IMR-90 (cell line): ENCODE measurements at regions not wholly inside any gene's neighbourhood (a gene's known extent, or its start where the extent isn't known, plus 50 kb on each side); places are given as distances from the start of the nearest gene placed in this dataset.

Experiments
- ATAC-seq: fragments of 200-7000 bp; cut with Tn5 transposase; 2 replicates; pipeline ENCODE4 v1.9.1; 2020; ENCODE audit warnings: low read depth, mild to moderate bottlenecking, moderate library complexity
- BruUV-seq: library from RNA; stranded (reverse); fragments of 400-500 nt; replicated peaks from 2 replicates; lab custom pipeline; 2021; lab: Mats Ljungman, UMichigan
- CTCF ChIA-PET: fragments of 300-600 bp; formaldehyde crosslinking; extraction: SDS; loops from one replicate; lab custom pipeline; 2021; ENCODE audit warnings: antibody characterized with exemption; lab: Yijun Ruan, JAX
- POLR2A ChIA-PET: fragments of 300-600 bp; sonication (Branson Sonifier 250); formaldehyde crosslinking; loops from one replicate; lab custom pipeline; 2022; ENCODE audit warnings: antibody characterized with exemption; ENCODE audit not compliant: unreplicated experiment; lab: Charles Lee
- DNase-seq: peaks from one replicate; pipeline ENCODE4 v3.0.0; 2013
- H2AFZ ChIP-seq: replicated peaks from 2 replicates; pipeline ENCODE3; 2013; ENCODE audit warnings: low read length, mild to moderate bottlenecking; ENCODE audit not compliant: poor library complexity
- H2AK5ac ChIP-seq: 2 replicates; pipeline ENCODE4 v1.6.1; 2013; ENCODE audit warnings: low read depth, low read length, inconsistent platforms
- H2AK9ac ChIP-seq: replicated peaks from 2 replicates; pipeline ENCODE3; 2013; ENCODE audit warnings: mild to moderate bottlenecking, low read depth, low read length, moderate library complexity; ENCODE audit not compliant: poor library complexity
- H2BK120ac ChIP-seq: 2 replicates; pipeline ENCODE4 v1.6.1; 2013; ENCODE audit warnings: low read depth, low read length, inconsistent platforms
- H2BK15ac ChIP-seq: 3 replicates; pipeline ENCODE4 v1.6.1; 2013; ENCODE audit warnings: low read depth, low read length, inconsistent platforms
- H2BK20ac ChIP-seq: 2 replicates; pipeline ENCODE4 v1.6.1; 2013; ENCODE audit warnings: low read depth, mild to moderate bottlenecking, inconsistent platforms, low read length, moderate library complexity
- H2BK5ac ChIP-seq: 2 replicates; pipeline ENCODE4 v1.6.1; 2013; ENCODE audit warnings: mild to moderate bottlenecking, low read depth, low read length, inconsistent platforms; ENCODE audit not compliant: poor library complexity, severe bottlenecking
- H3K14ac ChIP-seq: replicated peaks from 2 replicates; pipeline ENCODE4 v1.6.1; 2013; ENCODE audit warnings: low read depth, low read length, inconsistent platforms
- H3K18ac ChIP-seq: 2 replicates; pipeline ENCODE4 v1.6.1; 2013; ENCODE audit warnings: low read depth, low read length, control low read depth
- H3K23ac ChIP-seq: 2 replicates; pipeline ENCODE4 v1.6.1; 2013; ENCODE audit warnings: low read depth, low read length, inconsistent platforms
- H3K27ac ChIP-seq: 2 replicates; pipeline ENCODE4 v1.5.1; 2013; ENCODE audit warnings: mild to moderate bottlenecking, control low read depth, low read length; ENCODE audit not compliant: insufficient read depth
- H3K27me3 ChIP-seq: 2 replicates; pipeline ENCODE4 v1.6.1; 2013; ENCODE audit warnings: low read length; ENCODE audit not compliant: control insufficient read depth, insufficient read depth
- H3K36me3 ChIP-seq: 2 replicates; pipeline ENCODE4 v1.6.1; 2013; ENCODE audit warnings: low read length, mixed read lengths; ENCODE audit not compliant: control insufficient read depth, insufficient read depth
- H3K4ac ChIP-seq: 2 replicates; pipeline ENCODE4 v1.6.1; 2013; ENCODE audit warnings: low read depth, low read length, inconsistent platforms
- H3K4me1 ChIP-seq: 2 replicates; pipeline ENCODE4 v1.6.1; 2013; ENCODE audit warnings: low read length, mixed read lengths; ENCODE audit not compliant: control insufficient read depth, insufficient read depth
- H3K4me2 ChIP-seq: 2 replicates; pipeline ENCODE4 v1.6.1; 2013; ENCODE audit warnings: low read depth, mild to moderate bottlenecking, control low read depth, low read length, moderate library complexity
- H3K4me3 ChIP-seq: 2 replicates; pipeline ENCODE4 v1.5.1; 2013; ENCODE audit warnings: low read depth, mild to moderate bottlenecking, control low read depth, low read length, moderate library complexity; ENCODE audit not compliant: insufficient read depth
- H3K56ac ChIP-seq: 2 replicates; pipeline ENCODE4 v1.6.1; 2013; ENCODE audit warnings: low read length, inconsistent platforms; ENCODE audit not compliant: insufficient read depth; ENCODE audit errors: extremely low read depth
- H3K79me1 ChIP-seq, 2 experiments: 2 replicates each; pipeline ENCODE4 v1.6.1; 2013; ENCODE audit warnings: low read length in 2 of 2, inconsistent platforms in 1 of 2, low read depth in 1 of 2
- H3K9ac ChIP-seq: 2 replicates; pipeline ENCODE4 v1.6.1; 2013; ENCODE audit warnings: low read depth, low read length, control low read depth
- H3K9me1 ChIP-seq: 2 replicates; pipeline ENCODE4 v1.6.1; 2013; ENCODE audit warnings: low read length, inconsistent platforms; ENCODE audit not compliant: insufficient read depth
- H3K9me3 ChIP-seq: 2 replicates; pipeline ENCODE4 v1.6.1; 2013; ENCODE audit warnings: low read length; ENCODE audit not compliant: control insufficient read depth, insufficient read depth
- H4K20me1 ChIP-seq: 2 replicates; pipeline ENCODE4 v1.6.1; 2013; ENCODE audit warnings: low read length, inconsistent platforms; ENCODE audit not compliant: insufficient read depth
- H4K5ac ChIP-seq: 2 replicates; pipeline ENCODE4 v1.6.1; 2013; ENCODE audit warnings: mild to moderate bottlenecking, low read depth, low read length, control low read depth
- H4K8ac ChIP-seq, 2 experiments: 2 replicates each; pipeline ENCODE4 v1.6.1; 2013; ENCODE audit warnings: low read depth in 2 of 2, low read length in 2 of 2, control low read depth in 1 of 2, inconsistent platforms in 1 of 2
- H4K91ac ChIP-seq: 2 replicates; pipeline ENCODE4 v1.6.1; 2013; ENCODE audit warnings: low read depth, low read length, inconsistent platforms; ENCODE audit not compliant: insufficient read depth
- BHLHE40 ChIP-seq: fragments of 150-350 bp; IDR thresholded peaks from 2 replicates; pipeline ENCODE4 v1.6.1; 2016; ENCODE audit warnings: mild to moderate bottlenecking, low read depth, low read length
- CEBPB ChIP-seq: IDR thresholded peaks from 2 replicates; pipeline ENCODE4 v1.6.1; 2012; ENCODE audit warnings: low read depth, low read length, improper control_type of control experiment
- CHD1 ChIP-seq: IDR thresholded peaks from 2 replicates; pipeline ENCODE4 v1.6.1; 2012; ENCODE audit warnings: low read depth, low read length, improper control_type of control experiment
- CTCF ChIP-seq: conservative IDR thresholded peaks from 2 replicates; pipeline ENCODE4 v1.5.1; 2012; ENCODE audit warnings: mild to moderate bottlenecking, low read depth, low read length, improper control_type of control experiment
- ELK1 ChIP-seq: fragments of 150-350 bp; IDR thresholded peaks from 2 replicates; pipeline ENCODE4 v1.6.1; 2016; ENCODE audit warnings: low read depth, mild to moderate bottlenecking, low read length, moderate library complexity, borderline replicate concordance
- FOS ChIP-seq: fragments of 150-350 bp; IDR thresholded peaks from 2 replicates; pipeline ENCODE4 v1.6.1; 2016; ENCODE audit warnings: low read depth, low read length
- MAFK ChIP-seq: IDR thresholded peaks from 2 replicates; pipeline ENCODE4 v1.6.1; 2012; ENCODE audit warnings: low read depth, low read length, improper control_type of control experiment
- MAZ ChIP-seq: IDR thresholded peaks from 2 replicates; pipeline ENCODE4 v1.6.1; 2012; ENCODE audit warnings: low read depth, mild to moderate bottlenecking, low read length, improper control_type of control experiment, moderate library complexity, borderline replicate concordance
- MXI1 ChIP-seq: IDR thresholded peaks from 2 replicates; pipeline ENCODE4 v1.6.1; 2012; ENCODE audit warnings: low read depth, mild to moderate bottlenecking, low read length, moderate library complexity, borderline replicate concordance
- NFE2L2 ChIP-seq: fragments of 150-350 bp; IDR thresholded peaks from 2 replicates; pipeline ENCODE4 v1.6.1; 2016; ENCODE audit warnings: low read depth, mild to moderate bottlenecking, low read length
- POLR2A ChIP-seq: IDR thresholded peaks from 2 replicates; pipeline ENCODE4 v1.6.1; 2012; ENCODE audit warnings: mild to moderate bottlenecking, low read depth, low read length
- RAD21 ChIP-seq: IDR thresholded peaks from 2 replicates; pipeline ENCODE4 v1.6.1; 2012; ENCODE audit warnings: low read length, improper control_type of control experiment
- RCOR1 ChIP-seq: IDR thresholded peaks from 2 replicates; pipeline ENCODE4 v1.6.1; 2012; ENCODE audit warnings: mild to moderate bottlenecking, low read length, improper control_type of control experiment; ENCODE audit not compliant: insufficient replicate concordance
- RFX5 ChIP-seq: IDR thresholded peaks from 2 replicates; pipeline ENCODE4 v1.8.0; 2012; ENCODE audit warnings: low read depth, mild to moderate bottlenecking, low read length, moderate library complexity
- SMC3 ChIP-seq: fragments of 150-350 bp; IDR thresholded peaks from 2 replicates; pipeline ENCODE4 v1.6.1; 2016; ENCODE audit warnings: low read depth, mild to moderate bottlenecking, antibody characterized with exemption, low read length, moderate library complexity
- USF2 ChIP-seq: fragments of 150-350 bp; IDR thresholded peaks from 2 replicates; pipeline ENCODE4 v1.6.1; 2017; ENCODE audit warnings: mild to moderate bottlenecking, antibody characterized with exemption, low read length, low read depth
- WGBS, 2 experiments: methylation state at CpG; one replicate each; pipeline versions ENCODE4 v1.1.5 to v1.1.7; 2013; ENCODE audit warnings: missing lambda C conversion rate in 2 of 2; ENCODE audit not compliant: insufficient read length in 1 of 2; ENCODE audit errors: extremely low coverage in 2 of 2; 5-methylcytosine and 5-hydroxymethylcytosine counted together
- dilution Hi-C: fragments of 300-500 bp; cut with HindIII; formaldehyde crosslinking; loops from one replicate; pipeline ENCODE4 v1.14.3; 2018; ENCODE audit warnings: low sequenced_read_pairs; ENCODE audit not compliant: unreplicated experiment
- in situ Hi-C: fragments of 300-500 bp; cut with MboI; formaldehyde crosslinking; loops from 3 replicates; pipeline ENCODE4 v1.14.3; 2019; ENCODE audit warnings: low sequenced_read_pairs, inconsistent platforms, mixed read lengths
- intact Hi-C: fragments of 100-400 bp; cut with micrococcal nuclease; formaldehyde crosslinking; loops from 2 replicates; pipeline ENCODE4 v1.10.0; 2022

GRCh38 chr5:152511531-152512132 is 106.6 kb upstream of the NMUR2 start:
- Histone ChIP-seq H2AK5ac (no peak overlapping the region), H3K36me3 (no peaks in the 10 kb centered on the region), H4K20me1 (no peaks in the 10 kb centered on the region), H3K56ac (no peak overlapping the region), H3K4me3 (no peak overlapping the region), H2BK5ac (no peak overlapping the region), H3K27ac (no peak overlapping the region), H4K5ac (no peak overlapping the region), H4K8ac (no peak overlapping the region), H4K91ac (no peak overlapping the region), H3K4me1 (no peaks in the 10 kb centered on the region), H2AFZ (no peak overlapping the region), H3K9ac (no peak overlapping the region), H3K9me3 (no peaks in the 10 kb centered on the region), H3K4me2 (no peak overlapping the region), H3K18ac (no peak overlapping the region), H3K9me1 (no peaks in the 10 kb centered on the region), H2BK20ac (no peak overlapping the region), H3K79me1 (no peaks in the 10 kb centered on the region), H3K27me3 (no peaks in the 10 kb centered on the region), H3K23ac (no peak overlapping the region), H2BK15ac (no peak overlapping the region), H3K14ac (no peak overlapping the region), H2BK120ac (no peak overlapping the region), H2AK9ac (no peak overlapping the region), H3K4ac (no peak overlapping the region)
- in situ Hi-C loops (no loop called here), dilution Hi-C loops (no loop called here), intact Hi-C loops (no loop called here)
- DNase-seq (no peak), ATAC-seq (no peak)
- 0% methylated on average over 1 of the region's 7 CpGs; no CpG with 5 or more reads in 1 of the 2 experiments for WGBS, 2 experiments
- CTCF ChIA-PET, result no interaction called here
- no peak for TF ChIP-seq MAFK
- TF ChIP-seq BHLHE40, result no peak
- no peak for TF ChIP-seq MAZ
- TF ChIP-seq FOS, result no peak
- no peak for TF ChIP-seq POLR2A
- TF ChIP-seq CHD1, result no peak
- TF ChIP-seq RCOR1, result no peak
- no peak for TF ChIP-seq USF2
- no peak for TF ChIP-seq CTCF
- TF ChIP-seq ELK1, result no peak
- TF ChIP-seq SMC3, result no peak
- TF ChIP-seq RAD21, result no peak
- TF ChIP-seq MXI1, result no peak
- no peak for TF ChIP-seq RFX5
- no peak for TF ChIP-seq NFE2L2
- TF ChIP-seq CEBPB, result no peak
- BruUV-seq, result no TSS peak
- POLR2A ChIA-PET, result no interaction called here
